GM18907 (cell line): ENCODE measurements at regions not wholly inside any gene's neighbourhood (a gene's known extent, or its start where the extent isn't known, plus 50 kb on each side); places are given as distances from the start of the nearest gene placed in this dataset.
A peak's percentile ranks its signal among the peaks of the same experiment; 100 is the strongest.

ENCODE experiments used
- ATAC-seq: cut with Tn5 transposase; IDR thresholded peaks from one replicate; pipeline ENCODE4 v1.9.1; 2021; ENCODE audit warnings: mild to moderate bottlenecking, moderate library complexity; ENCODE audit not compliant: unreplicated experiment

GRCh38 chr7:85529831-85530230 is 343.0 kb upstream of the SEMA3D start:
- ATAC-seq, result no peak

GRCh38 chr7:85529201-85529600 is 342.3 kb upstream of the SEMA3D start:
- ATAC-seq, result no peak

GRCh38 chr7:85528581-85528980 is 341.7 kb upstream of the SEMA3D start:
- no peak for ATAC-seq

- no peak for ATAC-seq
Measured at GRCh38 chr7:85525676-85526075, 338.8 kb upstream of the SEMA3D start.

GRCh38 chr7:85522070-85522469 is 335.2 kb upstream of the SEMA3D start:
- ATAC-seq, result no peak

DNA sequence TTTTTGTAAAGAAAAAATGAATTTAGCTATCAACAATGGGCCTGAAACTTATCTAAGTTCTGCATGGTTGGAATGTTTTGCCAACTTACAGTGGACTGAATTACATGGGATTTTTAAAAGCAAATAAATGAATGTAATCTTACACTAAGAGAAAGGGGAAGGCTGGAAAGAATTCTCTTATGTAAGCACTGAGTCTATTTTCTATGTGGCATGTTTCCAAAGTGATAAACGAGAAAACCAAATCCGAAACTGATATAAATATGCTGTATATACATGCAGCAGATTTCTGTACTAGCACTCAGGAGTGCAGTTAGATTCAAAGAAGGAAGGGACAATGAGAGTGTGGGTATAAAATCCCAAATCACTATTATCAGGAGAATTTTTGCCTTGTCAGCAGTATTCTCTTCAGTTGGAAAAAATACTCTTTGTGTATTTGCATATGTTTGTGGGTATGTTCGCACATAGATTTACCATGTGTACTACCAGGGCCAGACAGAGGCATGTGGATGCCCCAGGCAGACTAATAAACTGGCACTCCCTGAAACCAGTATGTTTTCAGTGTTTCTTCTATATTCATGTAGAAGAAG is 334.3 kb upstream of the SEMA3D start:
- no peak for ATAC-seq

DNA sequence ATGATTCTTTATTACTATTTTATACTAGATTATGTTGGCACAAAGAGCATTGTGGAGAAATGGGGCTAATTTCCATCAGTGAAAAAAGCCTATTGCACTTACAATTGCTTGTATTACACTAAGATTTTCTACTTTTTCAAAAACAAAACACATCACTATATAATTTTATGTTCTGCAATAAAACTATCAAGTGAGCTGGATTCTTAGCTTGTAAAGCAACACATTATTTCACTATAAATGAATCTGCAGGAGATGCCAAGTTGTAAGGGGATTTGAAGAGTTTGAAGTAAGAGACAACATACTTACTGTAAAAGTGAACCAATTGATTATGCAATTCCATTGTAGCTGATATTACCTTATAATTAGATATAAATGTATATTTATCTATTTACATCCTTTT is 333.3 kb upstream of the SEMA3D start:
- ATAC-seq, result no peak

- no peak for ATAC-seq
Measured at GRCh38 chr7:85516675-85517074, 329.8 kb upstream of the SEMA3D start.

GRCh38 chr7:85512790-85513189 is 325.9 kb upstream of the SEMA3D start:
- ATAC-seq, result no peak

- no peak for ATAC-seq
Measured at GRCh38 chr7:85510287-85510686, 323.4 kb upstream of the SEMA3D start.

DNA sequence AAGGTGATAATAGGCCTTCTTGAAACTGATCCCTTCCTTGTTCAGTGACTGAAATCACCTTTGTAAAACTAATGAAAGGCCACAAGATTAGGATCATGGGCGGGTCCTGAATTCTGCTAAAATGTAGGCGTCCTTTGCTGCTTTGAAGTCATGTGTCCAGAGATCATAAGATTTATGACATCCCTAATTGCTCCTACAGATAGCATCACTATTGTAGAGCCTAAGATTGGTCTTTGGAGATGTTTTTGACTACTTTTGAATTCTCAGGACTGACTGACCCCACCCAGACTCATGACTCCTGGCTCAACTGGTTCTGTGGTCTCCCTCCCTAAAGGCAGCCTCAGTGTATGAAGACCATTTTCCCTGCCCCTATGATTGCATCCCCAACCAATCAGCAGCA is 322.6 kb upstream of the SEMA3D start:
- no peak for ATAC-seq

DNA sequence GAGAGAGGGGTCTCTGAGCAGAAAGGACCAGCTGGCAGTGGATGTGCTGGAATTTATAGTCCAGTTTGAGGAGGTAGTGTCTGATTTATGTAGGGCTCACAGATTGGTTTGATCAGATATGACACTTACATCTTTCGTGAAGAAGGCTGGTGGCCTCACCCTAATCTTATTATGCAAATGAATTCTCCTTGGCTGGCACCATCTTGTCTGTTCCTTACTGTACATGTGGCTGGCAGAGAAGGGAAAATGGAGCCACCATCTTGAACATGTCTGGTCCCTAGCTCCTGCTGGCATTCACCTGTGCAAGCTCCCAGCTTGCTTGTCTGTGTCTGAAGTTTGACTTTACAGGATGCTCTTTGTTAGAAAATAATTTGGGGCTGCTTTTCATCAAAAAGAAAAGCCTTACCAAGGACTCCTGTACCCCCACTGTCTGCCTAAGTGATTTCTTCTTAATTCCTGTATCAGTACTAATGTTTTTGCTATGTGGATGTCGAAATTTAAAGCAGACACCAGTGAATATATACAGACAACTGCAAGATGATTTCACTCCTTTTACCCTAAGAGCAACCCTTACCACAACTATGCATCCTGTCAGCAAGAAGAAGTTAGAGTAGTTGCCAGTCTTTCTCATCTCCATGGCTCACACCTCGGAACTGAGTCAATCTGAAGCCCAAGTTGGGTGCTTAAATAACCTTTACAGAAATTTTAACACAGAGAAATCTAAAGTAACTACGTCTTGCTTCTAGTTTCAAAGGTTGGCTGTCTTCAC is 322.0 kb upstream of the SEMA3D start:
- no peak for ATAC-seq

- no peak for ATAC-seq
Measured at GRCh38 chr7:85498031-85498430, 311.2 kb upstream of the SEMA3D start.

GRCh38 chr7:85489498-85489897 is 302.6 kb upstream of the SEMA3D start:
- ATAC-seq, result no peak

- no peak for ATAC-seq
Measured at GRCh38 chr7:85488406-85488805, 301.6 kb upstream of the SEMA3D start.

- ATAC-seq, result no peak
Measured at GRCh38 chr7:85483177-85483576, 296.3 kb upstream of the SEMA3D start.

DNA sequence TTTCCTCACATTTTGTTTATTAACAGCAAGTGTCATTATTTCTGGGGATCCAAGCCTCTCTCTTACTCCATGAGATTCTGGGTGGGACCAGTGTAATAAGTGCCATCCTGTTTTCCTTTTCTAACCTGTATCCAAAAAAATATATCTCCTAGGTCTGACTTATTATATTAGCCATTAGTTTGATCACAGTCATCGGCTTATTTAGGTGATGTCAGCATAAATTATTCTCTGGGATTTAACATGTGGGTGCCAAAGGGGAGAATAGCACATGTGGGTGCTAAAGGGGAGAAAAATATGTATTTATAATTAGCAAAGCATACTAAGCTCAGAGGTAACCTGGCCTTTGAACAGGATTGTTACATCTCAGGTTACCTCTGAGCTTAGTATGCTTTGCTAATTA is 293.8 kb upstream of the SEMA3D start:
- ATAC-seq, result no peak

GRCh38 chr7:85479918-85480643 is 293.2 kb upstream of the SEMA3D start:
- ATAC-seq, result no peak

DNA sequence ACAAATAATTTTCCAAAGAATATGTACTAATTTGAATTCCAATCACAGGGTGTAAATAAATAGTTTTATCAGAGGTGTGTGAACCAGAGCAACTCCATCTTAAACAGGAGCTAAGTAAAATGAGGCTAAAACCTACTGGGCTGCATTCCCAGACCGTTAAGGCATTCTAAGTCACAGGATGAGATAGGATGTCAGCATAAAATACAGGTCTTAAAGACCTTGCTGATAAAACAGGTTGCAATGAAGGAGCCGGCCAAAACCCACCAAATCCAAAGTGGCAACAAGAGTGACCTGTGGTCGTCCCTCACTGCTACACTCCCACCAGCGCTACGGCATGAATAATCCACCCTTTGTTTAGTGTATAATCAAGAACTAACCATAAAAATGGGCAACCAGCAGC is 291.7 kb upstream of the SEMA3D start:
- ATAC-seq, result no peak

DNA sequence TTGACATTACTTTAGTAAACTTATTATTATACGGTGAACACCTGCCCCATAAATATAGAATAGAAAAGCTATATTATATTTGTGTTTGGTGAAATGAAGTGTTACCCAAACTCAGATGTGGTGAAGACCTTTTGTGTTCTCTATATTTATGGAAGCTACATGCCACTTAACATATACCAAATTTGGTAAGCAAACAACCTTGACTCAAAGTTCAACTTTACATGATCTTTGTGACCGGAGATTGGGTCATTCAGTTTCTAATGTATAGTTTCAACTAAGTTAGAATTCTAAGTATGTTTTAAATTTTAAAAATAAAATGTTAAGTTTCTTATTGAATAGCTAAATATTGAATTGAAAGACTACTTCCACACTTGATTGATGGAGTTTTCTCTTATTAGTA is 288.6 kb upstream of the SEMA3D start:
- no peak for ATAC-seq

GRCh38 chr7:85475071-85475470 is 288.2 kb upstream of the SEMA3D start:
- no peak for ATAC-seq

GRCh38 chr7:85474234-85474633 is 287.4 kb upstream of the SEMA3D start:
- ATAC-seq, result peak; percentile 69
